GM12801 (cell line): ENCODE measurements at regions not wholly inside any gene's neighbourhood (a gene's known extent, or its start where the extent isn't known, plus 50 kb on each side); places are given as distances from the start of the nearest gene placed in this dataset.

Experiments
- CTCF ChIP-seq: IDR thresholded peaks from one replicate; pipeline ENCODE4 v1.5.1; 2011; ENCODE audit warnings: control low read depth; ENCODE audit not compliant: insufficient read length; ENCODE audit errors: extremely low read depth

GRCh38 chr10:120105001-120105400 is 212.5 kb downstream of the SEC23IP start:
- TF ChIP-seq CTCF = no peak

GRCh38 chr10:120105492-120105891 is 213.0 kb downstream of the SEC23IP start:
- no peak for TF ChIP-seq CTCF

- no peak for TF ChIP-seq CTCF
Measured at GRCh38 chr10:120108916-120109315, 216.4 kb downstream of the SEC23IP start.

- no peak for TF ChIP-seq CTCF
Measured at GRCh38 chr10:120110196-120110595, 217.7 kb downstream of the SEC23IP start.

- no peak for TF ChIP-seq CTCF
Measured at GRCh38 chr10:120111628-120112027, 219.1 kb downstream of the SEC23IP start.

- no peak for TF ChIP-seq CTCF
Measured at GRCh38 chr10:120112809-120113208, 220.3 kb downstream of the SEC23IP start.

- no peak for TF ChIP-seq CTCF
Measured at GRCh38 chr10:120115959-120116358, 223.4 kb downstream of the SEC23IP start.

- no peak for TF ChIP-seq CTCF
Measured at GRCh38 chr10:120121768-120122167, 229.2 kb downstream of the SEC23IP start.
